HG03139 (cell line): ENCODE measurements at regions not wholly inside any gene's neighbourhood (a gene's known extent, or its start where the extent isn't known, plus 50 kb on each side); places are given as distances from the start of the nearest gene placed in this dataset.
"Not testable (repeated sequence)": the region's sequence is repeated elsewhere in the genome, so short reads cannot be mapped to it uniquely, and the experiment has no call there.

Experiments used
- ATAC-seq: cut with Tn5 transposase; IDR thresholded peaks from one replicate; pipeline ENCODE4 v1.9.1; 2021; ENCODE audit not compliant: unreplicated experiment

DNA sequence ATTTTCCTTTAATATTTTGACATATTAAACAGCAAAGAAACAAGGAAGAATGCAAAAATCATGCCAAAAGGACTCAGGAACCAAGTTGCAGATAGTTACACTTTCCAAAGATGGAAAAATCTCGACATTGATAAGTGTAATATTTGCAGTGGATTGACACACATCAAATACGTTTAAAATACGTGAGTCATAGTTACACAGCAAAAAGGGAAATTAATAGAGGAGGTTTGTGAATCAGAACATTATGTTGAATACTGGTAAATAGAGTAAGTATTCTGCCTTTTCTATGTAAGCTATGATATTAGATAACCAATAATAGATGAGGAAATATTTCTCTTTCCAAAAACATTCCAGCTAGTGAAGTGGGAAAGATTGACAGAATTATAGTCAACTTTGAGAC, 1761.3 kb upstream of the IGFBP7 start:
- no peak for ATAC-seq

GRCh38 chr4:58849026-58849425, 1738.8 kb upstream of the IGFBP7 start:
- no peak for ATAC-seq

DNA sequence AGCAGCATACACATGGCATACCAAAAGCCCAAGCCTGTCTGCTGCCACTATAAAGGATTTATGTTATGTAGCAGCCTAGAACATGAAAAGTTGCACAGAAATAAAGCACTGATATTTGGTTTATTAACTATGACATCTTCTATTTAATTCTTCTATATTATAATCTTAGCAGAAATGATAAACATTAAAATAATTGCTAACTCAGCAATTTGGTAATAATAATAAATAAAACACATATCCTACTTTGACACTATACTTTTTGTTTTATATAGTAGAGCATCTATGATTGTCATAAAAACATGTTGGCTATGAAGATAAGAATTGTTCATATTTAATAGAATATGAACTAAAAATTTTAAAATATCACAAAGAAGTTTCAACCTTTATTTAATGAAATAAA, 1733.3 kb upstream of the IGFBP7 start:
- ATAC-seq, result no peak

DNA sequence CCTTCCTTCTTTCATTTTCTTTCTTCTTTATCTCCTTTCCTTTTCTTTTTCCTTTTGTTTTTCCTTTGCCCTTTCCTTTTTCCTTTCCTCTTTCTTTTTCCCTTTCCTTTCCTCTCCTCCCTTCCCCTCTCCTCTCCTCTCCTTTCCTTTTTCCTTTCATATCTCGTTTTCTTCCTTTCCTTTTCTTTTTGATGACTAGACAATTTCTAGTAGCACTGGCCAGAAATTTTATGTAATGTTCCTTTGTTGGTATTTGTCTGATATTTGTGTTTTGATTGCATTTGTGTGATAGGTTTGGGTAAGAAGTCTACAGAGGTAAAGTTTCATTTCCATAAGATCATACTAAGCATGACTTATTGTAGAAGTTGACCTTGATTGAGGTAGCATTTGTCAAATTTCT, 1722.9 kb upstream of the IGFBP7 start:
- no peak for ATAC-seq

DNA sequence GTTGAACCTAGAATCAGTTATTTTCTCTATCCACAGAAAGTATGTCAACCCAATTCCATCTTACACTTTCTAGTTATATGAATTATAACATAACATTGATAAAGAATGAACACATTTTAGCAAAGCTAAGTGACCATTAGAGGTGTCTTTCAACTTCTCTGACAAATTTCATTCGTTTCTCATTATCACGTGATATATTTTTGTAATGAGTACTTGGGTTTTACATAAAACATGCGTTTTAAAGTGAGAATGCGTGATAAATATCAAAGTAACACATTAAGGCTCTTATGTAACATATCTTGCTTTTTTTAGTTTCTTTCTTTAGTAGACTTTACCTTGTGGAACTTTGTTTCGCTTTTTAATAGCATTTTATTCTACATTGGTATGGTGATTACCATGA, 1715.1 kb upstream of the IGFBP7 start:
- no peak for ATAC-seq

DNA sequence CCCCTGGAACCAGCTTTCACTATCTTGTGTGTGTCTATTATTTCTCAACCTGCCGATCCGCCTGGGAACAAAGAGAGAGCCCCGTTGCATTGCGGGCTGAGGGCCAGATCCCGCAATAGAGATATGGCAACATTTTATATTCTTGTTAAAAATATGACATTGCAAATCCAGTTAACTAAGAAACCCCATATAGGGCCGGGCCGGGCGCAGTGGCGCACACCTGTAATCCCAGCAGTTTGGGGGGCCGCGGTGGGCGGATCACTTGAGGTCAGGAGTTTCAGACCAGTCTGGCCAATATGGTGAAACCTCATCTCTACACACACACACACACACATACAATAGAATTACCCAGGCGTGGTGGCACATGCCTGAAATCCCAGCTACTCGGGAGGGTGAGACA, 1708.4 kb upstream of the IGFBP7 start:
- ATAC-seq, result not testable (repeated sequence)

- no peak for ATAC-seq
Observed at GRCh38 chr4:58809948-58810347, 1699.8 kb upstream of the IGFBP7 start.

DNA sequence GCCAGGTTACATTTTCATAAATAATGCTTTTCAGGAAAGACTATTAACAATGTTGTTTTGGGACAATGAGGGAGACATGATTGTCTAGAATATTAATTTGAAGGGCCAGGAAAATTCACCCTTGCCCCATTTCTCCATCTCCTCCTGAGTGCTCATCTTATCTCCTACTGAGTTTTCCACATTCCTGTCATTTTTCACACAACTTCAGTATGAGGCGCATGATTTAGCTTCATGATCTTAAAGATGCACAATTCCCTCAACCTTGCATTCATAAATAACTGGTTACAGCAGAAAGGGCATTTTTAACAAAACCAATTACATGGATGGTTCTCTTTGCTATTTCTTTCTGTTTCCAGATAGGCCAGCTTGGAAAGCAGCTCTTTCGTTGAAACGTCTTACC, 1699.2 kb upstream of the IGFBP7 start:
- ATAC-seq, result no peak

DNA sequence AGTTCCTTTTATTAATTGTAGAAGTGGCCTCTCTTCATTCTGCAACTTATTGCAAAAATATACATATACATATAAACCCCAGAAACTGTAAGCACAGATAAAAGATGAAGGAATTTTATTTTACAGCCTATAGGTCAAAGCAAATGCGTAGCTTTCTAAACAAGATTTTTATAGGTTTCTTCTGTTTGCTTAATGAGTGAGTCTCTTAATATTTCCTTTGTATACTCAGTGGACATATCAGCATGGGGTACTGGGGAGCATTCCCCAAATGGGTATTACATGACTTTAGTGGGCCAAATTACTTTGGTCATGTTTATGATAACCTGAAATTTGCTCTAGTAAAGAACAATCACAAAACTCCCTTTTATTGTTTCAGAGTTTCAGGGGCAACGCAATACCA, 1698.6 kb upstream of the IGFBP7 start:
- no peak for ATAC-seq

DNA sequence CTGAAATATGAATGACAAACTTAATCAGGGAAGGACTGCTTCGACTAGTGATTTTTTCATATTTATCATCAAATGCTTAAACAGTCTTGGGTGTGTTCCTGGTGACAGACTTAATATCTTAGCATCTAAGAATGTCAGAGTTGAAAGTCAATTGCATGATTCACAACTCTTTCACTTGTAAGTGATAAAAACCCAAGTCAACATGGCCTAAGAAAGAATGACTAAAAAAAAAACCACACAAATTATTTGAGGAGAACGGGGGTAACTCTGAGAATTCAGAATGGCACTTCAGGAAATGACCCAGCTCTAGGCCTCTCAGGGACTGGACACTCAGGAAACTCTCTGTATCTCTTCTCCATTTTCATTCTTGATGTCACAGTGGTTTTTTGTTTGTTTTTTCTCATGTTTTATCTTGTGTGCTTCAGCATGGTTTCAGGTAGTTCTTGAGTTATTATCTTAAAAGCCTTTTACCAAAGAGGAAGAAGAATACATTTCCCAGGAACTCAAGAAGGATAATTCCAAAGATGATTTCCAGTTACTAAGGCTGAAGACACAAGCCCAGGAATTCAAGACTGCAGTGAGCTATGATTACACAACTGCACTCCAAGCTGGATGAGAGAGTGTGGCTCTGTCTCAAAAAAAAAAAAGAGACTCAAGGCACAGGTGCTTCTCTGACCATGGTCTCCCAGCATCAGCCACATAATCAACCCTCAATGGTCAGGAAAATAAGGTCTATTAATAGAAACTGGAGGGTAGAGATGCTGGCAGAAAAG, 1697.8 kb upstream of the IGFBP7 start:
- ATAC-seq, result no peak

GRCh38 chr4:58776627-58777026, 1666.4 kb upstream of the IGFBP7 start:
- ATAC-seq, result no peak

- no peak for ATAC-seq
Observed at GRCh38 chr4:58767598-58767997, 1657.4 kb upstream of the IGFBP7 start.

- ATAC-seq, result no peak
Observed at GRCh38 chr4:58766763-58767162, 1656.6 kb upstream of the IGFBP7 start.

DNA sequence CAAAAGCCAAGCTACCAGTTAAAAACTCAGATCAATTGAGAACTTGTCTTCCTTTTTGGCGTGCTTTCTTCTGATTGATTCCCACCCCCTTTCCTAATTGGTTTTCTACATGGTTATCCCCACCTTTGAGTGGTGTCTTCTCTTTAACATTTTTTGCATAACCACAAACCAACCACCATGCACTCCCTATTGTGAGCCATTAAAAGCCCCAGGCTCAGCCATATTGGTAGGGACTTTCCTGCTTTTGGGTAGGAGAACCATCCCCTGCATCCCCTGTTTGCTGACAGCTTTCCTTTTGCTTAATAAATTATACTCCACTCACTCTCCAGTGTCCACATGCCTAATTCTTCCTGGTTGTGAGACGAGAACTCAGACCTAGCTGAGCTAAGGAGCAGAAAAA, 1651.4 kb upstream of the IGFBP7 start:
- ATAC-seq, result no peak

GRCh38 chr4:58760737-58761136, 1650.6 kb upstream of the IGFBP7 start:
- no peak for ATAC-seq

- no peak for ATAC-seq
Observed at GRCh38 chr4:58760100-58760499, 1649.9 kb upstream of the IGFBP7 start.

DNA sequence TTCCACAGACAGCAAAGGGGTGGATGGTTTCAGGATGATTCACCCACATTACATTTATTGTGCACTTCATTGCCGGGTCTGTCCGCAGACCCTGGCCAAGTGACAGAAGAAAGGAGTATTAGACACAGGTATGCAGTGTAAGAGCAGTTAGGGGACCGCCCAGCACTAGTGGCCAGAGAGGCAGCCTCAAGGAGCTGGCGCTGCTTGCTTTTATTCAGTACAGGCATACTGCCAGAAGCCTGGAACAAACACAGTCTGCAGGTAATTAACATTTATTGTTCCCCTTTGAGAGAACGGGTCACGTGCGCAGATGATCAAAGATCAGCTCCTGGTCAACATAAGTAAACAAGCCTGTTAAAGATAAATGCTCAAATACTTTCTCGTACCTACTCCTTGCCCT, 1639.0 kb upstream of the IGFBP7 start:
- no peak for ATAC-seq

DNA sequence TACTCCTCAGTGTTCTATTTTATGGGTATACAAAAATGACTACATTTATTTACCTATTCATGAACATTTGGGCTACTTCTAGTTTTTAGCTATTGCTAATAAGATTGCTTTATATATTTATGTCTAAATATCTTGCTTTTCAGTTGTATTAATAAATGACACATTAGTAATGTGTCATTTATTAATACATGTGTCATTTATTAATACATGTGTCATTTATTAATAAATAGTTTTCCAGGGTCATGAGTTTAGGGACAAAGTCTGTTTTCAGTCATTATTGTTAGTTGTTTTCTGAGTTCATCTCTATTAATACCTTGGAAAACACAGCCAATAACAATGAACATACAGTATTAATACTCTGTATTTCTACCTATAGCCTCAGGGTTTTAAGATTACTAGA, 1630.7 kb upstream of the IGFBP7 start:
- ATAC-seq, result no peak

GRCh38 chr4:58739275-58739674, 1629.1 kb upstream of the IGFBP7 start:
- ATAC-seq, result no peak

- ATAC-seq, result no peak
Observed at GRCh38 chr4:58738375-58738774, 1628.2 kb upstream of the IGFBP7 start.

- ATAC-seq, result no peak
Observed at GRCh38 chr4:58734030-58734674, 1624.0 kb upstream of the IGFBP7 start.

DNA sequence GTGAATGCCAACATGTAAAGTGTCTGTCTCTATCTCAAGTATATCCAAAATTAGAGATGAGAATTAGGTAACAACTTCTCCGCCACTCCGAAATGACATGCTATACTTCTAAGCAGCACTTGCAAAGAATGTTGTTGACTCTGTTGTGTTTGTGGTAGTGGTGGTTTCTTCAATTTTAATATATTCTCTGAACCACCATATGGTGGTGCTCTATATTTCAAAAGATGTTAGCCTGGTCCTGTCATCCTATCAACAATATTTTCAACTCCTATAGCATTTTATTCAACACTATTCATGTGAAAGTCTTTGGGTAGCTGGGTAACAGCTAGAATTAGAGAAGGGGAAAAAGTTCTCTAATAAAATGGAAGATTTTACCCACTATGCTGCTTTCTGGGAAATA, 1622.8 kb upstream of the IGFBP7 start:
- ATAC-seq, result no peak

DNA sequence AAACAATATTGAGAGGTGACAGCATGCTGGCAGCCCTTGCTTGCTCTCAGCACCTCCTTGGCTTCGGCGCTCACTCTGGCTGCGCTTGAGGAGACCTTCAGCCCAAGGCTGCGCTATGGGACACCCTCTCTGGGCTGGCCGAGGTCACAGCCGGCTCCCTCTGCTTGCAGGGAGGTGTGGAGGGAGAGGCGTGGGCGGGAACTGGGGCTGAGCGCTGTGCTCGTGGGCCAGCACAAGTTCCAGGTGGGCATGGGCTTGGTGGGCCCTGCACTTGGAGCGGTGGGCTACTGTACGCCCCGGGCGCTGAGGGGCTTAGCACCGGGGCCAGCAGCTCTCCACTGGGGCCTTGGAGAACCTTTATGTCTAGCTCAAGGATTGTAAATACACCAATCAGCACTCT, 1613.8 kb upstream of the IGFBP7 start:
- ATAC-seq, result no peak
